Neural cell (in vitro differentiated cells): ENCODE measurements at regions not wholly inside any gene's neighbourhood (a gene's known extent, or its start where the extent isn't known, plus 50 kb on each side); places are given as distances from the start of the nearest gene placed in this dataset.

Experiments
- EP300 ChIP-seq: fragments of 450-650 bp; conservative IDR thresholded peaks from 2 replicates; pipeline ENCODE4 v1.6.1; 2014; ENCODE audit warnings: antibody characterized with exemption, mild to moderate bottlenecking, moderate library complexity; ENCODE audit not compliant: poor library complexity, severe bottlenecking
- EZH2 ChIP-seq: fragments of 200-600, 300-800 bp; shearing (Covaris generic), sonication (generic); IDR thresholded peaks from 2 replicates; pipeline ENCODE4 v1.6.1; 2014; ENCODE audit warnings: antibody characterized with exemption, low read length, borderline replicate concordance, mild to moderate bottlenecking; ENCODE audit not compliant: insufficient read depth, poor library complexity, severe bottlenecking
- MXI1 ChIP-seq: fragments of 450-650 bp; conservative IDR thresholded peaks from 2 replicates; pipeline ENCODE4 v1.6.1; 2014; ENCODE audit warnings: antibody characterized with exemption, mild to moderate bottlenecking; ENCODE audit not compliant: poor library complexity, severe bottlenecking
- POLR2AphosphoS5 ChIP-seq: IDR thresholded peaks from 2 replicates; pipeline ENCODE4 v1.6.1; 2012
- REST ChIP-seq: IDR thresholded peaks from 2 replicates; pipeline ENCODE4 v1.6.1; 2012; ENCODE audit warnings: borderline replicate concordance
- TAF1 ChIP-seq: IDR thresholded peaks from 2 replicates; pipeline ENCODE4 v1.6.1; 2012; ENCODE audit warnings: low read depth
- TF ChIP-seq, protein P1 (sequence below): fragments of 450-650 bp; IDR thresholded peaks from 2 replicates; pipeline ENCODE4 v1.5.1; 2014; ENCODE audit warnings: antibody characterized with exemption, mild to moderate bottlenecking, moderate library complexity; ENCODE audit not compliant: poor library complexity, severe bottlenecking

DNA sequence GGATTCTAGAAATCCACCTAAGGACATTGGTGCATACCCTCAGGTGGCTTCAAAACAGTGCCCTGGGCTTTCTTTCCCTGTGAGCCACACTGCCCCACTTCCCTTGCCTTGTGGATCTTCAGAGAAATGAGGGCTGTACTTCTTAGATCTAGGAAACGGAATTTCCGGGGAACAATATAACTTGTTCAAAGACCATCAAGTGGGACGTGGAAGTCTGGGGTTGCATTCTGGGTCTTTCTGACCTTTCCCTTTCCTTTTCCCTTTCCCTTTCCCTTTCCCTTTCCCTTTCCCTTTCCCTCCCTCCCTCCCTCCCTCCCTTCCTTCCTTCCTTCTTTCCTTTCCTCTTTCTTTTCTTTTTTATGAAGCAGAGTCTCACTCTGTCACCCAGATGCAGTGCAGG, 97.1 kb upstream of the SALL1 start:
- TF ChIP-seq, protein P1, sequence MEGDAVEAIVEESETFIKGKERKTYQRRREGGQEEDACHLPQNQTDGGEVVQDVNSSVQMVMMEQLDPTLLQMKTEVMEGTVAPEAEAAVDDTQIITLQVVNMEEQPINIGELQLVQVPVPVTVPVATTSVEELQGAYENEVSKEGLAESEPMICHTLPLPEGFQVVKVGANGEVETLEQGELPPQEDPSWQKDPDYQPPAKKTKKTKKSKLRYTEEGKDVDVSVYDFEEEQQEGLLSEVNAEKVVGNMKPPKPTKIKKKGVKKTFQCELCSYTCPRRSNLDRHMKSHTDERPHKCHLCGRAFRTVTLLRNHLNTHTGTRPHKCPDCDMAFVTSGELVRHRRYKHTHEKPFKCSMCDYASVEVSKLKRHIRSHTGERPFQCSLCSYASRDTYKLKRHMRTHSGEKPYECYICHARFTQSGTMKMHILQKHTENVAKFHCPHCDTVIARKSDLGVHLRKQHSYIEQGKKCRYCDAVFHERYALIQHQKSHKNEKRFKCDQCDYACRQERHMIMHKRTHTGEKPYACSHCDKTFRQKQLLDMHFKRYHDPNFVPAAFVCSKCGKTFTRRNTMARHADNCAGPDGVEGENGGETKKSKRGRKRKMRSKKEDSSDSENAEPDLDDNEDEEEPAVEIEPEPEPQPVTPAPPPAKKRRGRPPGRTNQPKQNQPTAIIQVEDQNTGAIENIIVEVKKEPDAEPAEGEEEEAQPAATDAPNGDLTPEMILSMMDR = no peak
- TF ChIP-seq TAF1 = no peak
- no peak for TF ChIP-seq EP300
- TF ChIP-seq REST = no peak
- TF ChIP-seq POLR2AphosphoS5 = no peak
- no peak for TF ChIP-seq EZH2
- no peak for TF ChIP-seq MXI1
